ENCODE measurements at regions not wholly inside any gene's neighbourhood (a gene's known extent, or its start where the extent isn't known, plus 50 kb on each side); places are given as distances from the start of the nearest gene placed in this dataset.

GRCh38 chr1:106681939-106682522 lies 374.4 kb upstream of the PRMT6 start:
- TF ChIP-seq CTCF (IDR thresholded peaks at IDR 0.05; ENCODE audit: low read length) (no peak), EZH2 (optimal IDR thresholded peaks at IDR 0.05; ENCODE audit: low read depth, low read length) (no peak)

All from MM.1S (cell line).